Mucosa of descending colon (tissue), 3 donors: ENCODE measurements at regions not wholly inside any gene's neighbourhood (a gene's known extent, or its start where the extent isn't known, plus 50 kb on each side); places are given as distances from the start of the nearest gene placed in this dataset.
A peak's percentile ranks its signal among the peaks of the same experiment; 100 is the strongest.

ENCODE experiments used
- ATAC-seq: fragments of 200-7000 bp; cut with Tn5 transposase; one replicate; pipeline ENCODE4 v1.9.1; 2020; ENCODE audit warnings: mild to moderate bottlenecking, moderate library complexity
- DNase-seq, 3 donors: peaks; one replicate each; pipeline ENCODE4 v3.0.0-alpha.2; 2020
- H3K36me3 ChIP-seq: fragments of 200-600 bp; one replicate; pipeline ENCODE4 v1.8.0; 2021; ENCODE audit warnings: low read depth, mild to moderate bottlenecking
- H3K4me1 ChIP-seq: fragments of 200-600 bp; one replicate; pipeline ENCODE4 v1.8.0; 2021; ENCODE audit warnings: low read depth, mild to moderate bottlenecking
- H3K4me3 ChIP-seq: fragments of 200-600 bp; one replicate; pipeline ENCODE4 v1.8.0; 2021; ENCODE audit warnings: mild to moderate bottlenecking
- H3K9me3 ChIP-seq: fragments of 200-600 bp; one replicate; pipeline ENCODE4 v1.8.0; 2021; ENCODE audit warnings: mild to moderate bottlenecking
- CTCF ChIP-seq: fragments of 200-600 bp; IDR thresholded peaks from one replicate; pipeline ENCODE4 v1.8.0; 2022; ENCODE audit warnings: antibody characterized with exemption, mild to moderate bottlenecking
- intact Hi-C, 2 donors: fragments of 100-400 bp; cut with DNase I in 1 of 2; cut with micrococcal nuclease in 1 of 2; formaldehyde crosslinking; loops; one replicate each; pipeline versions ENCODE4 v1.11.0 to v1.11.1; 2022; cut with DNase I, micrococcal nuclease
- donor health status: DM: no; HTN: no; CAD: no; lungs with moderate emphysema.
- donor health status: DM: no; HTN: no; CAD: no.
- donor health status: DM: no; HTN: yes; CAD: no.

GRCh38 chr1:212495766-212496494 is 63.2 kb downstream of the NENF start:
- intact Hi-C loops: no loop called here
- ATAC-seq (no peak), DNase-seq (no peak)
- no peaks in the 10 kb centered on the region for H3K4me1 ChIP-seq
- no peaks in the 10 kb centered on the region for H3K36me3 ChIP-seq
- no peak overlapping the region for H3K4me3 ChIP-seq
- H3K9me3 ChIP-seq: no peaks in the 10 kb centered on the region
- TF ChIP-seq CTCF: no peak

GRCh38 chr1:212496682-212497081 is 64.0 kb downstream of the NENF start:
- TF ChIP-seq CTCF: no peak
- intact Hi-C loops: no loop called here
- no peak for DNase-seq

DNA sequence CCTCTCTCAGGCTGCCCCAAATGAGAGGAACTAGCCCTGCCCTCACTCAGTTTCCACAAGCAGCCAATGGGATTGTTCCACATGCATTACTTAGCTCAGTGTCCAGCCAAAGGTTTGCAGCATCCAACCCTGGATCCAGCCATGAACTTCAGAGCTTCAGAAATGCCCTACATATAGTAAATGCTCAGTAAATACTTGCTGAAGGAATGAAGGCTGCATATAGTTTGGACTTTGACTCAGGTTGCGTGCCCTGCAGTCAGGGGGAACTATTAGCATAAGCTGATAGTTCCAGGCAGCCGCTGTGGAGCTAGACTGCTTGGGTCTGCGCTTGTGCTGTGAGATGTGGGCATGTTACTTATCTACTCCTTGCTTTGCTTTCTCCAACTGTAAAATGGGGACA is 64.8 kb downstream of the NENF start:
- Histone ChIP-seq H3K36me3 (no peaks in the 10 kb centered on the region), H3K4me3 (no peak overlapping the region), H3K4me1 (no peaks in the 10 kb centered on the region), H3K9me3 (no peaks in the 10 kb centered on the region)
- TF ChIP-seq CTCF: no peak
- DNase-seq (no peak), ATAC-seq (no peak)
- intact Hi-C loops: no loop called here

More at GRCh38 chr1:212496682-212497081, 64.0 kb downstream of the NENF start:
- Histone ChIP-seq H3K4me3 (no peak overlapping the region), H3K36me3 (no peaks in the 10 kb centered on the region), H3K9me3 (no peaks in the 10 kb centered on the region), H3K4me1 (no peaks in the 10 kb centered on the region)
- ATAC-seq: no peak

- ATAC-seq (peak; percentile 15), DNase-seq (no peak)
- Histone ChIP-seq H3K36me3 (no peaks in the 10 kb centered on the region), H3K4me3 (no peak overlapping the region), H3K4me1 (no peaks in the 10 kb centered on the region), H3K9me3 (no peaks in the 10 kb centered on the region)
- intact Hi-C loops: no loop called here
- no peak for TF ChIP-seq CTCF
Observed at GRCh38 chr1:212498283-212499040, 65.7 kb downstream of the NENF start.

- no peak for DNase-seq
- TF ChIP-seq CTCF: no peak
- H3K9me3 ChIP-seq: no peaks in the 10 kb centered on the region
- H3K4me1 ChIP-seq: no peaks in the 10 kb centered on the region
- H3K36me3 ChIP-seq: no peaks in the 10 kb centered on the region
- intact Hi-C loops: no loop called here
- no peak for ATAC-seq
- no peak overlapping the region for H3K4me3 ChIP-seq
Observed at GRCh38 chr1:212500351-212500750, 67.6 kb downstream of the NENF start.
